Karpas-422 (cell line): ENCODE measurements at regions not wholly inside any gene's neighbourhood (a gene's known extent, or its start where the extent isn't known, plus 50 kb on each side); places are given as distances from the start of the nearest gene placed in this dataset.
"Not testable (repeated sequence)": the region's sequence is repeated elsewhere in the genome, so short reads cannot be mapped to it uniquely, and the experiment has no call there.

ENCODE experiments used
- DNase-seq: peaks from one replicate; pipeline ENCODE4 v3.0.0-alpha.2; 2015
- H2AFZ ChIP-seq: fragments of 200-600 bp; sonication (generic); 2 replicates; pipeline ENCODE4 v1.6.1; 2014; ENCODE audit warnings: antibody characterized with exemption, low read length, mixed read lengths
- H3K27ac ChIP-seq: fragments of 200-600 bp; sonication (generic); 2 replicates; pipeline ENCODE4 v1.5.1; 2014; ENCODE audit warnings: mild to moderate bottlenecking, low read length, moderate library complexity
- H3K27me3 ChIP-seq: fragments of 200-600 bp; sonication (generic); 2 replicates; pipeline ENCODE4 v1.6.1; 2014; ENCODE audit warnings: low read length, mixed read lengths
- H3K36me3 ChIP-seq: fragments of 200-600 bp; sonication (generic); 2 replicates; pipeline ENCODE4 v1.6.1; 2014; ENCODE audit warnings: low read length, mixed read lengths; ENCODE audit not compliant: insufficient read depth
- H3K4me1 ChIP-seq: fragments of 200-600 bp; sonication (generic); 2 replicates; pipeline ENCODE4 v1.6.1; 2014; ENCODE audit warnings: mild to moderate bottlenecking, low read length, mixed read lengths
- H3K4me2 ChIP-seq: fragments of 200-600 bp; sonication (generic); 2 replicates; pipeline ENCODE4 v1.6.1; 2014; ENCODE audit warnings: low read length, low read depth, mild to moderate bottlenecking; ENCODE audit not compliant: poor library complexity, severe bottlenecking
- H3K4me3 ChIP-seq: fragments of 200-600 bp; sonication (generic); 2 replicates; pipeline ENCODE4 v1.5.1; 2014; ENCODE audit warnings: mild to moderate bottlenecking, antibody characterized with exemption, low read length, mixed read lengths
- H3K79me2 ChIP-seq: fragments of 200-600 bp; sonication (generic); 2 replicates; pipeline ENCODE4 v1.6.1; 2014; ENCODE audit warnings: mild to moderate bottlenecking, low read length, mixed read lengths
- H3K9ac ChIP-seq: fragments of 200-600 bp; sonication (generic); 2 replicates; pipeline ENCODE4 v1.6.0; 2014; ENCODE audit warnings: low read length
- H3K9me2 ChIP-seq: fragments of 200-600 bp; sonication (generic), shearing (Covaris generic); replicated peaks from 2 replicates; pipeline ENCODE4 v1.6.0; 2014; ENCODE audit warnings: mild to moderate bottlenecking, low read length, moderate library complexity; ENCODE audit not compliant: insufficient read depth
- H3K9me3 ChIP-seq: fragments of 300-700, 200-600 bp; sonication (generic); 2 replicates; pipeline ENCODE4 v1.6.1; 2014; ENCODE audit warnings: low read length, mixed read lengths
- H4K20me1 ChIP-seq: fragments of 200-600 bp; sonication (generic); 2 replicates; pipeline ENCODE4 v1.6.1; 2014; ENCODE audit warnings: mild to moderate bottlenecking, antibody characterized with exemption, low read length, low read depth; ENCODE audit not compliant: insufficient read depth

GRCh38 chr1:14352897-14353296 lies 245.6 kb upstream of the KAZN start:
- H3K4me2 ChIP-seq: no peak overlapping the region
- H4K20me1 ChIP-seq: no peaks in the 10 kb centered on the region
- no peak for DNase-seq
- no peak overlapping the region for H3K27ac ChIP-seq
- H3K9ac ChIP-seq: no peak overlapping the region
- no peaks in the 10 kb centered on the region for H3K9me3 ChIP-seq
- H3K4me1 ChIP-seq: no peaks in the 10 kb centered on the region
- H3K4me3 ChIP-seq: no peak overlapping the region
- H3K27me3 ChIP-seq: no peaks in the 10 kb centered on the region
- no peaks in the 10 kb centered on the region for H3K9me2 ChIP-seq
- H3K36me3 ChIP-seq: no peaks in the 10 kb centered on the region
- no peak overlapping the region for H2AFZ ChIP-seq
- no peaks in the 10 kb centered on the region for H3K79me2 ChIP-seq

- not testable (repeated sequence) for H3K36me3 ChIP-seq, DNase-seq, H4K20me1 ChIP-seq, H3K9me2 ChIP-seq, H3K27ac ChIP-seq, H3K27me3 ChIP-seq, H3K79me2 ChIP-seq, H3K4me3 ChIP-seq, H3K9me3 ChIP-seq, H3K4me1 ChIP-seq, H3K4me2 ChIP-seq, H2AFZ ChIP-seq, H3K9ac ChIP-seq
These were observed 237.5 kb upstream of the KAZN start for GRCh38 chr1:14361005-14361404.

- Histone ChIP-seq H3K9ac (no peak overlapping the region), H2AFZ (no peak overlapping the region), H3K9me2 (no peaks in the 10 kb centered on the region), H3K27ac (no peak overlapping the region), H3K36me3 (no peaks in the 10 kb centered on the region), H3K79me2 (no peaks in the 10 kb centered on the region), H4K20me1 (no peaks in the 10 kb centered on the region), H3K4me1 (no peaks in the 10 kb centered on the region), H3K4me2 (no peak overlapping the region), H3K9me3 (no peaks in the 10 kb centered on the region), H3K27me3 (no peaks in the 10 kb centered on the region), H3K4me3 (no peak overlapping the region)
- DNase-seq: no peak
These were observed 236.2 kb upstream of the KAZN start for GRCh38 chr1:14362331-14362730.

- no peak for DNase-seq
These were observed 235.4 kb upstream of the KAZN start for GRCh38 chr1:14363036-14363590.

GRCh38 chr1:14363707-14364413 lies 234.6 kb upstream of the KAZN start:
- Histone ChIP-seq H3K36me3 (no peaks in the 10 kb centered on the region), H4K20me1 (no peaks in the 10 kb centered on the region), H2AFZ (no peak overlapping the region), H3K79me2 (no peaks in the 10 kb centered on the region), H3K9me2 (no peaks in the 10 kb centered on the region), H3K4me3 (no peak overlapping the region), H3K27ac (no peak overlapping the region), H3K9me3 (no peaks in the 10 kb centered on the region), H3K9ac (no peak overlapping the region), H3K27me3 (no peaks in the 10 kb centered on the region), H3K4me2 (no peak overlapping the region), H3K4me1 (no peaks in the 10 kb centered on the region)
- DNase-seq: peak; percentile 63

More at GRCh38 chr1:14363036-14363590, 235.4 kb upstream of the KAZN start:
- Histone ChIP-seq H3K27ac (no peak overlapping the region), H3K79me2 (no peaks in the 10 kb centered on the region), H3K4me1 (no peaks in the 10 kb centered on the region), H3K36me3 (no peaks in the 10 kb centered on the region), H3K4me3 (no peak overlapping the region), H3K4me2 (no peak overlapping the region), H3K27me3 (no peaks in the 10 kb centered on the region), H3K9ac (no peak overlapping the region), H2AFZ (no peak overlapping the region), H3K9me2 (no peaks in the 10 kb centered on the region), H4K20me1 (no peaks in the 10 kb centered on the region), H3K9me3 (no peaks in the 10 kb centered on the region)

- H3K9me3 ChIP-seq: no peaks in the 10 kb centered on the region
- no peaks in the 10 kb centered on the region for H3K36me3 ChIP-seq
- no peak overlapping the region for H3K4me3 ChIP-seq
- H3K79me2 ChIP-seq: no peaks in the 10 kb centered on the region
- H3K9ac ChIP-seq: no peak overlapping the region
- H4K20me1 ChIP-seq: no peaks in the 10 kb centered on the region
- no peak overlapping the region for H2AFZ ChIP-seq
- no peaks in the 10 kb centered on the region for H3K9me2 ChIP-seq
- no peak overlapping the region for H3K27ac ChIP-seq
- peak; percentile 24 for DNase-seq
- H3K27me3 ChIP-seq: no peaks in the 10 kb centered on the region
- H3K4me2 ChIP-seq: no peak overlapping the region
- no peaks in the 10 kb centered on the region for H3K4me1 ChIP-seq
These were observed 233.0 kb upstream of the KAZN start for GRCh38 chr1:14365301-14365988.

- H3K27me3 ChIP-seq: no peaks in the 10 kb centered on the region
- peak; percentile 35 for DNase-seq
- H3K4me3 ChIP-seq: no peak overlapping the region
- no peaks in the 10 kb centered on the region for H3K36me3 ChIP-seq
- no peaks in the 10 kb centered on the region for H3K9me3 ChIP-seq
- H3K4me2 ChIP-seq: no peak overlapping the region
- no peak overlapping the region for H3K27ac ChIP-seq
- no peaks in the 10 kb centered on the region for H4K20me1 ChIP-seq
- H3K4me1 ChIP-seq: no peaks in the 10 kb centered on the region
- no peak overlapping the region for H2AFZ ChIP-seq
- no peak overlapping the region for H3K9ac ChIP-seq
- no peaks in the 10 kb centered on the region for H3K9me2 ChIP-seq
- H3K79me2 ChIP-seq: no peaks in the 10 kb centered on the region
These were observed 232.1 kb upstream of the KAZN start for GRCh38 chr1:14366091-14367018.

GRCh38 chr1:14367451-14367850 lies 231.0 kb upstream of the KAZN start:
- no peaks in the 10 kb centered on the region for H3K79me2 ChIP-seq
- no peaks in the 10 kb centered on the region for H3K4me1 ChIP-seq
- H4K20me1 ChIP-seq: no peaks in the 10 kb centered on the region
- H3K9ac ChIP-seq: no peak overlapping the region
- H3K9me3 ChIP-seq: no peaks in the 10 kb centered on the region
- H3K9me2 ChIP-seq: no peaks in the 10 kb centered on the region
- H3K27me3 ChIP-seq: no peaks in the 10 kb centered on the region
- no peak overlapping the region for H2AFZ ChIP-seq
- no peak overlapping the region for H3K27ac ChIP-seq
- H3K36me3 ChIP-seq: no peaks in the 10 kb centered on the region
- no peak for DNase-seq
- H3K4me2 ChIP-seq: no peak overlapping the region
- H3K4me3 ChIP-seq: no peak overlapping the region
